ENCODE measurements at regions not wholly inside any gene's neighbourhood (a gene's known extent, or its start where the extent isn't known, plus 50 kb on each side); places are given as distances from the start of the nearest gene placed in this dataset.

- H3K9me3 ChIP-seq (ENCODE audit: control insufficient read depth in 5 of 5, low read length in 5 of 5): no peaks in the 10 kb centered on the region
- H3K4me1 ChIP-seq (ENCODE audit: control insufficient read depth in 5 of 5, insufficient read depth in 5 of 5, low read length in 5 of 5): no peaks in the 10 kb centered on the region
- no peaks in the 10 kb centered on the region for H3K36me3 ChIP-seq (ENCODE audit: control insufficient read depth in 5 of 5, insufficient read depth in 5 of 5, low read length in 5 of 5)
- no peak overlapping the region for H3K9ac ChIP-seq (ENCODE audit: low read length in 5 of 5)
- no peak overlapping the region for H3K4me3 ChIP-seq (ENCODE audit: low read depth in 1 of 5, low read length in 5 of 5)
- no peak overlapping the region for H3K27ac ChIP-seq (ENCODE audit: low read depth, low read length)
- H3K27me3 ChIP-seq (ENCODE audit: control insufficient read depth in 5 of 5, insufficient read depth in 4 of 5, low read length in 5 of 5): no peaks in the 10 kb centered on the region
Observed at GRCh38 chr13:90205911-90206310, 1141.6 kb upstream of the MIR17HG start.

GRCh38 chr13:90217275-90217674, 1130.2 kb upstream of the MIR17HG start:
- Histone ChIP-seq H3K36me3 (ENCODE audit: control insufficient read depth in 5 of 5, insufficient read depth in 5 of 5, low read length in 5 of 5) (no peaks in the 10 kb centered on the region), H3K9ac (ENCODE audit: low read length in 5 of 5) (no peak overlapping the region), H3K9me3 (ENCODE audit: control insufficient read depth in 5 of 5, low read length in 5 of 5) (no peaks in the 10 kb centered on the region), H3K27me3 (ENCODE audit: control insufficient read depth in 5 of 5, insufficient read depth in 4 of 5, low read length in 5 of 5) (no peaks in the 10 kb centered on the region), H3K4me3 (ENCODE audit: low read depth in 1 of 5, low read length in 5 of 5) (no peak overlapping the region), H3K27ac (ENCODE audit: low read depth, low read length) (no peak overlapping the region), H3K4me1 (ENCODE audit: control insufficient read depth in 5 of 5, insufficient read depth in 5 of 5, low read length in 5 of 5) (no peaks in the 10 kb centered on the region)

- Histone ChIP-seq H3K4me1 (ENCODE audit: control insufficient read depth in 5 of 5, insufficient read depth in 5 of 5, low read length in 5 of 5) (no peaks in the 10 kb centered on the region), H3K9ac (ENCODE audit: low read length in 5 of 5) (no peak overlapping the region), H3K9me3 (ENCODE audit: control insufficient read depth in 5 of 5, low read length in 5 of 5) (no peaks in the 10 kb centered on the region), H3K4me3 (ENCODE audit: low read depth in 1 of 5, low read length in 5 of 5) (no peak overlapping the region), H3K27ac (ENCODE audit: low read depth, low read length) (no peak overlapping the region), H3K27me3 (ENCODE audit: control insufficient read depth in 5 of 5, insufficient read depth in 4 of 5, low read length in 5 of 5) (no peaks in the 10 kb centered on the region), H3K36me3 (ENCODE audit: control insufficient read depth in 5 of 5, insufficient read depth in 5 of 5, low read length in 5 of 5) (no peaks in the 10 kb centered on the region)
Observed at GRCh38 chr13:90222758-90223157, 1124.7 kb upstream of the MIR17HG start.

- Histone ChIP-seq H3K27ac (ENCODE audit: low read depth, low read length) (no peak overlapping the region), H3K4me3 (ENCODE audit: low read depth in 1 of 5, low read length in 5 of 5) (no peak overlapping the region), H3K4me1 (ENCODE audit: control insufficient read depth in 5 of 5, insufficient read depth in 5 of 5, low read length in 5 of 5) (no peaks in the 10 kb centered on the region), H3K9me3 (ENCODE audit: control insufficient read depth in 5 of 5, low read length in 5 of 5) (peaks cover 0 to 5% (median 0%) of the 10 kb centered on the region in 5 donors), H3K36me3 (ENCODE audit: control insufficient read depth in 5 of 5, insufficient read depth in 5 of 5, low read length in 5 of 5) (no peaks in the 10 kb centered on the region), H3K27me3 (ENCODE audit: control insufficient read depth in 5 of 5, insufficient read depth in 4 of 5, low read length in 5 of 5) (no peaks in the 10 kb centered on the region), H3K9ac (ENCODE audit: low read length in 5 of 5) (no peak overlapping the region)
Observed at GRCh38 chr13:90230311-90230710, 1117.2 kb upstream of the MIR17HG start.

- no peaks in the 10 kb centered on the region for H3K27me3 ChIP-seq (ENCODE audit: control insufficient read depth in 5 of 5, insufficient read depth in 4 of 5, low read length in 5 of 5)
- H3K9ac ChIP-seq (ENCODE audit: low read length in 5 of 5): no peak overlapping the region
- peaks cover 0 to 5% (median 0%) of the 10 kb centered on the region in 5 donors for H3K9me3 ChIP-seq (ENCODE audit: control insufficient read depth in 5 of 5, low read length in 5 of 5)
- no peaks in the 10 kb centered on the region for H3K36me3 ChIP-seq (ENCODE audit: control insufficient read depth in 5 of 5, insufficient read depth in 5 of 5, low read length in 5 of 5)
- H3K4me1 ChIP-seq (ENCODE audit: control insufficient read depth in 5 of 5, insufficient read depth in 5 of 5, low read length in 5 of 5): no peaks in the 10 kb centered on the region
- no peak overlapping the region for H3K27ac ChIP-seq (ENCODE audit: low read depth, low read length)
- no peak overlapping the region for H3K4me3 ChIP-seq (ENCODE audit: low read depth in 1 of 5, low read length in 5 of 5)
Observed at GRCh38 chr13:90232291-90232690, 1115.2 kb upstream of the MIR17HG start.

GRCh38 chr13:90233933-90234672, 1113.4 kb upstream of the MIR17HG start:
- H3K4me3 ChIP-seq (ENCODE audit: low read depth in 1 of 5, low read length in 5 of 5): no peak overlapping the region
- H3K36me3 ChIP-seq (ENCODE audit: control insufficient read depth in 5 of 5, insufficient read depth in 5 of 5, low read length in 5 of 5): no peaks in the 10 kb centered on the region
- no peaks in the 10 kb centered on the region for H3K4me1 ChIP-seq (ENCODE audit: control insufficient read depth in 5 of 5, insufficient read depth in 5 of 5, low read length in 5 of 5)
- no peaks in the 10 kb centered on the region for H3K27me3 ChIP-seq (ENCODE audit: control insufficient read depth in 5 of 5, insufficient read depth in 4 of 5, low read length in 5 of 5)
- H3K9ac ChIP-seq (ENCODE audit: low read length in 5 of 5): no peak overlapping the region
- no peak overlapping the region for H3K27ac ChIP-seq (ENCODE audit: low read depth, low read length)
- peaks cover 0 to 5% (median 0%) of the 10 kb centered on the region in 5 donors for H3K9me3 ChIP-seq (ENCODE audit: control insufficient read depth in 5 of 5, low read length in 5 of 5)

- H3K27me3 ChIP-seq (ENCODE audit: control insufficient read depth in 5 of 5, insufficient read depth in 4 of 5, low read length in 5 of 5): no peaks in the 10 kb centered on the region
- H3K9me3 ChIP-seq (ENCODE audit: control insufficient read depth in 5 of 5, low read length in 5 of 5): no peaks in the 10 kb centered on the region
- no peak overlapping the region for H3K9ac ChIP-seq (ENCODE audit: low read length in 5 of 5)
Observed at GRCh38 chr13:90237852-90238251, 1109.6 kb upstream of the MIR17HG start.

GRCh38 chr13:90238413-90238812, 1109.1 kb upstream of the MIR17HG start:
- Histone ChIP-seq H3K9ac (ENCODE audit: low read length in 5 of 5) (no peak overlapping the region), H3K9me3 (ENCODE audit: control insufficient read depth in 5 of 5, low read length in 5 of 5) (no peaks in the 10 kb centered on the region), H3K27me3 (ENCODE audit: control insufficient read depth in 5 of 5, insufficient read depth in 4 of 5, low read length in 5 of 5) (no peaks in the 10 kb centered on the region), H3K27ac (ENCODE audit: low read depth, low read length) (no peak overlapping the region), H3K4me3 (ENCODE audit: low read depth in 1 of 5, low read length in 5 of 5) (no peak overlapping the region), H3K36me3 (ENCODE audit: control insufficient read depth in 5 of 5, insufficient read depth in 5 of 5, low read length in 5 of 5) (no peaks in the 10 kb centered on the region), H3K4me1 (ENCODE audit: control insufficient read depth in 5 of 5, insufficient read depth in 5 of 5, low read length in 5 of 5) (no peaks in the 10 kb centered on the region)

More at GRCh38 chr13:90237852-90238251, 1109.6 kb upstream of the MIR17HG start:
- no peaks in the 10 kb centered on the region for H3K36me3 ChIP-seq (ENCODE audit: control insufficient read depth in 5 of 5, insufficient read depth in 5 of 5, low read length in 5 of 5)
- H3K4me3 ChIP-seq (ENCODE audit: low read depth in 1 of 5, low read length in 5 of 5): no peak overlapping the region
- H3K4me1 ChIP-seq (ENCODE audit: control insufficient read depth in 5 of 5, insufficient read depth in 5 of 5, low read length in 5 of 5): no peaks in the 10 kb centered on the region
- no peak overlapping the region for H3K27ac ChIP-seq (ENCODE audit: low read depth, low read length)

- no peak overlapping the region for H3K4me3 ChIP-seq (ENCODE audit: low read depth in 1 of 5, low read length in 5 of 5)
- H3K9me3 ChIP-seq (ENCODE audit: control insufficient read depth in 5 of 5, low read length in 5 of 5): no peaks in the 10 kb centered on the region
- H3K36me3 ChIP-seq (ENCODE audit: control insufficient read depth in 5 of 5, insufficient read depth in 5 of 5, low read length in 5 of 5): no peaks in the 10 kb centered on the region
- H3K27me3 ChIP-seq (ENCODE audit: control insufficient read depth in 5 of 5, insufficient read depth in 4 of 5, low read length in 5 of 5): no peaks in the 10 kb centered on the region
- H3K4me1 ChIP-seq (ENCODE audit: control insufficient read depth in 5 of 5, insufficient read depth in 5 of 5, low read length in 5 of 5): no peaks in the 10 kb centered on the region
- no peak overlapping the region for H3K9ac ChIP-seq (ENCODE audit: low read length in 5 of 5)
- H3K27ac ChIP-seq (ENCODE audit: low read depth, low read length): no peak overlapping the region
Observed at GRCh38 chr13:90239130-90239529, 1108.4 kb upstream of the MIR17HG start.

GRCh38 chr13:90246005-90246404, 1101.5 kb upstream of the MIR17HG start:
- no peaks in the 10 kb centered on the region for H3K36me3 ChIP-seq (ENCODE audit: control insufficient read depth in 5 of 5, insufficient read depth in 5 of 5, low read length in 5 of 5)

More at GRCh38 chr13:90246005-90246404, 1101.5 kb upstream of the MIR17HG start:
- Histone ChIP-seq H3K27ac (ENCODE audit: low read depth, low read length) (no peak overlapping the region), H3K9me3 (ENCODE audit: control insufficient read depth in 5 of 5, low read length in 5 of 5) (peaks cover 0 to 2% (median 0%) of the 10 kb centered on the region in 5 donors), H3K9ac (ENCODE audit: low read length in 5 of 5) (no peak overlapping the region), H3K4me1 (ENCODE audit: control insufficient read depth in 5 of 5, insufficient read depth in 5 of 5, low read length in 5 of 5) (no peaks in the 10 kb centered on the region), H3K4me3 (ENCODE audit: low read depth in 1 of 5, low read length in 5 of 5) (no peak overlapping the region), H3K27me3 (ENCODE audit: control insufficient read depth in 5 of 5, insufficient read depth in 4 of 5, low read length in 5 of 5) (no peaks in the 10 kb centered on the region)

Data from subcutaneous abdominal adipose tissue (tissue), 5 donors.